ENCODE measurements at regions not wholly inside any gene's neighbourhood (a gene's known extent, or its start where the extent isn't known, plus 50 kb on each side); places are given as distances from the start of the nearest gene placed in this dataset.
"Not testable (repeated sequence)": the region's sequence is repeated elsewhere in the genome, so short reads cannot be mapped to it uniquely, and the experiment has no call there.

DNA sequence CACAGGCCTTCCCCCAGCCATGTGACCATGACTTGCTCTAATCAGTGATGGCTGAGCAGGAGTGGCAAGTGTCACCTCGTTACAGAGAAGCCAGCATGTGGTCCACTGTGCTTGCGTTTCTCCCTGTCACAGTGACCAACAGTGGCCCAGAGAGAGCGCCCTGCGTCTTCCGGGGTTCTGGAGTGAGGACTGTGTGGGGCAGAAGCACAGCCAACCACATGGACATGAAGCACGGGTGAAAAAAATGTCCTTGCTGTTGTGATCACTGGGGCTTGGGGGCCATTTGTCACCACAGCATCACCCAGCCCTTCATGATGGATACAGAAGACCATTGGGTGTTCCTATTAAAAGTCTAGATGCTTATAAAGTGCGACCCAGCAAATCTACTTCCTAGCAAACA lies 174.6 kb upstream of the C14orf180 start:
- DNase-seq, result no peak

DNA sequence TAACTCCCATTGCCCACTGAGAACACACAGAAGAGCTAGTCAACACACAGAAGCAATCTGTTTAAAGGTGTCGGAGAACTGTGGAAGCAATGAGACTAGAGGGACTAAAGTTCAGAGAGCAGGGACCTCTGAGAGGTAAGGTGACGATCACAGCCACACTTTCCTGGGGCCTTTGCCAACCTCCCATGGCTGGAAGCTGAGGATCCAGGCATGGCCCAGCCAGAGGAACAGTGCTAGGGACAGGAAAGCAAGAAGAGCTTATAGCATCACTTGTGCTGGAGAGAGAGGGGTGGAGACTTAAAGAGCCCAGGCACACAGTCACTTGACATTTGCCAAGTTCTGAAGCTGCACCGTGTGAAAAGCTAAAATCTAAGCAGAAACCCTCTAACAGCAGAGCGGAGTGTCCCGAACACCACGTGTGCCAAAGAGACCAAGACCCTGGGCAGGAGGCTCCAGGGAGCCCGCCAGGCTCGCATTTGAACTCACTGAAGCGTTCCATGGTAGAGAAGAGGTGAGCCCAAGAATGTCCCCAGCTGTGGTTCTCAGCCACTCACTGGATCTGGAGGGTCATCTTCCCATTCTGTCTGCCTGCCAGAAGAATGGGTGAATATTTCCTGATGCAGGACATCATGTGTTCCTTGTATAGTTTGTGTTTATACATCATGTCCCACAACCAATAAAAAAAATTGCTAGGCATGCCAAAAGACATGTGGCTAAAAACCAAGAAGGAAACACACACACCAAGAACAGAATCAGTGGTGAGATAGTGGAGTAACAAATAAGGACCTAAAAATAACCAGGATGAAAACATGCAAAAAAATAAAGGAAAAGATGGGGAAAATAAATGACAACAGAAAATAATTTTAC lies 174.0 kb upstream of the C14orf180 start:
- DNase-seq, result no peak

DNA sequence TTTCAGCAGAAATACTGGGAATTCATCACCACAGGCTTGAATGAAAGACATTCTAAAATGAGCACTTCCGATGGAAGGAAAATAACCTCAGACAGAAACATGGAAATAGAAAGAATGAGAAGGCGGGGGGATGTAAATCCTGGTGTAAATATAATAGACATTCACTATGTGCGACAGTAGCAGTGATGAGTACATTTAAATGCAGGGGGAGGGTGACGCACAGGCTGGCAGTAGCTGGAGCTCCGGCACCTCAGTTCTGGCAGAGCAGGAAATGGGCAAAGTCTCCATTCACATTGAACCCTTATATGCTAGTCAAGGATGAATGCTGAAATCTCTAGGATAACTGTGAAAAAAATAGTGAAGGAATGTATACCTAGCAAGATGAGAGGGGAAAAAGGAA lies 172.7 kb upstream of the C14orf180 start:
- DNase-seq, result no peak

DNA sequence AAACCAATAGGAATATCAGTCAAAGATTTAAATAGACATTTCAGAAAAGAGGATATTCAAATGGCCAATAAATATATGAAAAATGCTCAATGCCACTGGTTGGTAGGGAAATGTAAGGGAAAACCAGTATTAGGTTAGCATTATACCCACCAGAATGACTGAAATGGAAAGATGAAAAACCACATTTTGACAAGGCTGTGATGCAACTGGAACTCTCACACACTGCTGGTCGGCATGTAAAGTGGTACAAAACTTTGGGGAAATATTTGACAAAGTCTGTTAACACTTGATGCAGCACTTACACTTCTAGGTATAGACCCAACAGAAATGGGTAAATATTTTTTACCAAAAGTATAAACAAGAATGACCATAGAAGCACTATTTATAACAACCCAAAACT lies 163.2 kb upstream of the C14orf180 start:
- no peak for DNase-seq

DNA sequence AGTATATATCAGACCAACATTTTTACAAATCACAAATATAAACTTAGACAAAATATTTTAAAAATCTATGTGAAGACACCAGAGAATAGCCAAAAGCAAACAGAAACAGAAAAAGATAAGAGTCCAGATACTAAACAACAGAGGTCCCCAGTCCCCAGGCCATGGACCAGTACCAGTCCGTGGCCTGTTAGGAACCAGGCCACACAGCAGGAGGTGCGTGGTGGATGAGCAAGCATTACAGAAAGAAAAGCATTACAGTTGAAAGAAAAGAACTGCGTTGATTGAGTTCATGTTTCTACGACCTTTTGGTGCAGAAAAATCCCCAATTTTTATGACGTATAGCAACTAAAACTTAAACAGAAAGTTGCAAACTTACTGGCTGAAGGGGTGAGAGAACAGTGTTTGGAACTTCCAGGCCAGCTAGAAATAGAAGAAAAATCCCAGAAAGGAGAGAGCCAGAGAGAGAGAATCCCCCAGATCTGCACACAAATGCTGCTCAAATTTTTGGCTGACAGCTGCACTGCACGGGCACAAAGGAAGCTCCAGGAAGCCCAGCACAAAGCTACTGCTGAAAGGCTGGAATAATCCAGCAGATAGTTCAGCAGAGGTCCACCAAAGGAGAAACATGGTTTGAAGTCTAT lies 159.6 kb upstream of the C14orf180 start:
- no peak for DNase-seq

DNA sequence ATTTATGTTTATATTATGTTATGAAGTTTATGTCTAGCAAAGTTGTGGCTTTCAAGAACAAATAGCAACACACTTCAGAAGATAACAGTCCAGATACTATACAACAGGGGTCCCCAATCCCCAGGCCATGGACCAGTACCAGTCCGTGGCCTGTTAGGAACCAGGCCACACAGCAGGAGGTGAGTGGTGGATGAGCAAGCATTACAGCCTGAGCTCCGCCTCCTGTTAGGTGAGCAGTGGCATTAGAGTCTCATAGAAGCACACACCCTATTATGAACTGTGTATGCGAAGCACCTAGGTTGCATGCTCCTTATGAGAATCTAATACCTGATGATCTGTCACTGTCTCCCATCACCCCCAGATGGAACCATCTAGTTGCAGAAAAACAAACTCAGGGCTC lies 159.0 kb upstream of the C14orf180 start:
- DNase-seq, result not testable (repeated sequence)

DNA sequence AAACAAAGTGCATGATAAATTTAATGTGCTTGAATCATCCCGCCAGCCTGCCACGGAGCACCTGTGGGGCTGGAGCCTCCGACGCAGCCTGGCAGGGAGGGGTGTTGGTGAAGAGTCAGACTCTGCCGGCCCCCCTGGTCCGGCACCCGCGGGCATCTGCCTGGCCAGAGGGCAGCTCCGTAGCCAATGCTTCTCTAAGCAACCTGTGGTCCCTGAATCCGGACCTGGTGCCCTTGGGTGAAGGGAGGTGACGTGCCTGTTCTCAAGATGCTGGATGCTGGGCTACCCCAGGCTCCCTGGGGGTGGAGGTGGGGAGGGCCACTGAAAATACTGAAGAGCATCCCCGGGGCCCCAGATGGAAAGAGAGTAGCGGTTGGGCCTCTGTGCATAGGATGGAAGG lies 158.6 kb upstream of the C14orf180 start:
- DNase-seq, result no peak

DNA sequence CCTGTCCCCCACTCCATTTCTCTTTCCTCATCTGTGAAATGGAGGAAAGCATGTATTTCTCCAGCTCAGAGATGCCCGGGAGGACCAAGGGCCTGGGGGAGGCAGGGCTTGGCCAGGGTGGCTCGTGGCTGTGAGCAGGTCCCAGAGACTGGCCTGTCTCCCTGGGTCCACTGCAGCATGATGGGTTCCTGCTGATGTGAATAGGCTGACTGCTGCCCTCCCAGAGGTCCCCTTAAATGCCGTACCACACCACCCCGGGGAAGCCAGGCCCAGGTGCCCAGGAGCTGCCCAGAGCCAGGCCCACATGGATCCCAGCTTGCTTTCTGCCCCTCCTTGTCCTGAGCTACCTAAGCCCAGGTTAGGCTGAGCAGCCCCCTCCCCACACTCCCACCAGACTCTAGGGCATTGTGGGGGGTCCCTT lies 158.2 kb upstream of the C14orf180 start:
- no peak for DNase-seq

DNA sequence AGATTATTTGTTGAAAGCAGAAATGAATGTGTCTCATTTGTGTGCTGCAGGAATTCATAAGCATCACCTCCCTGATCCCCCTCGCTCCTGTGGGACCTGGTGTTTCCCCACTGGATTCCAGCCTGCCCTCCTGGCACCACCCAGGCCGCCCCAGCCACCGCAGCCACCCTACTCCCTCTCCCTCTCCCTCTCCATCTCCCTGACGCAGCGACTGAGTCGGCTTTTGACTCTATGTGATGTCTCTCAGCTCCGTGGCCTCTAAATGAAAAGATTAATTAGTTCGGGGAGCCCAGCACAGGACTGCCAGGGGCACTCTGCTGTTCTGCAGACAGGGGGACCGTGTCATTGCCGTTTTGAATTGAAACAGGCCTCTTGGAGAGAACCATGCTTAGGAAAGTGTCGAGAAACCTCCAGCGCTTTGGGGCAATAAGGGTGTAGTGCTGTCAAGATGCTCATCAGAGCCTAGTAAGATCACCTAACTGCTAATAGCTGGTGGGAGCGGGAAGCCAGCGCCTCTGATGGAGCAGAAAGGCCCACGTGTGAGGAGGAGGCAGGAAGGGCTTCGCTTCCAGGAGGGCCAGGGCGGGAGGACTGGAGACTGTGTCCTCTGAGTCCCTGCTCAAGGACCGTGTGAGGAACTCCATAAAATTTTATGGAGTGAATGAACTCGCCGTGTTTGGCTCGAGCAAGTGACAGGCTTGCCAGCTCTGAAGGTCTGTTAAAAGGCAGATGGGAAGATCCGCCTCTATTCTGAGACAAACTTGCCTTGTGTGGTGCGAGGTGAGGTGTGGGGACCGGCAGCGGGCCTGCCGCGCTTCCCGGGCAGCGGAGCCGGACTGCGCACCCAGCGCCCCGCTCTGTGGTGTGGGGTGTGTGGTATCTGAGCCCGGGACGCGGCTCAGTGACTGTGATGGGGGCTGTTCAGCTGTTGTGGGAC lies 157.4 kb upstream of the C14orf180 start:
- DNase-seq, result no peak

DNA sequence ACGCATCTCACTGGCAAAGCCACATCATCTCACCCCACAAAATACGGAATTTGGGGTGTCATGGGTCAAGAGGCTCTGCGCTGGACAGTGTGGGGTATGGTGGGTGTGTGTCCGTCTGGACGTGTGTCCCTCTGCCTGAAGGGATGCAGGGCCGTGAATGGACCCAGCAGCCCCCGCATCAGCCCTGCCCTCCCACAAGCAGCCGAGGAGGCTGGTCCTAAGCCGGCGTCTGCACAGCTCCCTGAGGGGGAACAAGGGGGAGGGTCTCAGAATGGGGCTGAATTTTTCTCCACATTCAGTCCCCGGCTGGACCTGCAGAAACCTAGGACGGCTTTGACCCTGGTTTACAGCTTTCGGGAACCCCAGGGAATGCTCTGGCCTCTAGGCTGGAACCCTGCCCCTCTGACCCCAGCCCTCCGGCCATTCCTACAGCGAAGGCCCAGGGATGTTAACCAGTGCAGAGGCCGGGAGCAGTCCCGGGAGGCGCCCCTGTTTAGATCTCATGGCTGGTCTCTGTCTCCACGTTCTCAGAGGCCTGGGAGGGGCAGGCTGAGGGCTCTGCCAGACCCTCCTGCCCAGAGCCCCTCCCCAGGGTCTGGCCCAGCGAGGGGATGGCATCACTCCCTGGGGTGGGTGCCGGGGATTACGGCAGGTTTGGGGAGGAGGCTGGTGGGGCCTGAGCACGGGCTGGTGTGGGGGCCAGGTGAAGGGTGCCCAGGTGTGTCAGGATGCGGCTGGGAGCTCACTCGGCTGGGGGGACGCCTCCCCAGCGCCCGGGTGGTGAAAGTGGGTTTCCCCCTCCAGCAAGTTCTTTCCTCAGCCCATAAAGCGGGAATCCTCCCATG lies 156.5 kb upstream of the C14orf180 start:
- no peak for DNase-seq

DNA sequence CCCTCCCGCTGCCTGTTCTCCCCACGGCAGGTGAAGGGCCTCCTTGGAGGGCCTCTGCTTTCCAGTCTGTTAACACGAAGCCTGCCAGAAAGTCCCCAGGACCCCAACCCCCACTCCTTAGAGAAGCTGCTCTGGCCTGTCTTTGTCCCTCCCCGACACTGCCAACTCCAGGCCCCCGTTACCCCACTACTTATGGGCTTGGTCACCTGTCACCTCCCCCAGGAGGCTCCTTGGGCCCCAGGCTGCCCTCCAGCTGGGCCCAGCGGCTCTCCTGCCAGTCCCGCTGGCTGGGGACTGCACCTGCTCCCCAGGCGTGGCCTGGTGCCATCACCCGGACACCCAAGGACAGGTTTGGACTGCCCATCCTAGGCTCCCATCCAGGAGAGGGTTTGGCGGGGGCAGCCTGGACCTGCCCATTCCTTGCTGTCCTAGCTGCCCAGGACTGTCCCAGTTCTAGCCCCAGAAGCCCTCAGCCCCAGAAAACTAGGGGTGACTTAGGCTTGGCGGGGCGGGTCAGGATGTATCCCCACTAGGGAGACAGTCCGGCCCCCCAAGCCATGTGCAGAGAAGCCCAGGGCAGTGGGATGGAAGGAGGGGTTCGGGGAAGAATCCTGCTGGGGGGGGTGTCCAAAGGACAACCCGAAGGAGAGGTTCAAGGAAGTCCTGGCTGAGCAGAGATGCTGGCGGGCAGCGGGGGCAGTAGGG lies 155.7 kb upstream of the C14orf180 start:
- no peak for DNase-seq

DNA sequence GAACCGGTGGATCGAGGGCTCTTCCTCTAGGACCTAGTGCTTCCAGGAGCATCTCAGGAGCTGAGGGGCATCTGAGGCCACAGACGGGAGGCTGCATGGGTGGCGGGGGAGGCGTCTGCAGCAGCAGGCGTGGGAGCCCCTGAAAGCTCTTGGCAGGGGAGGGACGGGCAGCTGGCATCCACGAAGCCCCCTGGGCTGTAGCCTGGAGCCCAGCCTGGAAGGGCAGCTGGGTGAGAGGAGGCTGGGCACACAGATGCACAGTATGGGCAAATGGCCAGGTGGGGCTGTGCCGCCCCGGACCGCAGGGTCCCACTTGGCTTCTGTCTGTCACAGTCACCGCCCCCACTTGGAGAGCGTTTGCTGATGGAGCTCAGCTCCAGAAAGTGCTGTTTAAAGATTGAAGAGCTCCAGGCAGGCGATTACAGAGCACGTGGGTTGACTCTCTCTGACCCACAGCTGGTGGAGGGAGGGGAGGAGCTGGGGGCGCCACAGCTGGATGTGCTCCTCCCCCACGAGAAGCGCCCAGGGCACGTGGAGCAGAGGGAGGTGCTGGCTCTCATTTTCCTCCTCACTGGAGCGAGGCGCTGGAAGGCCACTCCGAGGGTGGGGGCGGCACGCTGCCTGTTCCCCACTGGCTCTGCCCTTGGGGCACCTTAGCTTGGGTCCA lies 155.0 kb upstream of the C14orf180 start:
- DNase-seq, result peak; percentile 50

DNA sequence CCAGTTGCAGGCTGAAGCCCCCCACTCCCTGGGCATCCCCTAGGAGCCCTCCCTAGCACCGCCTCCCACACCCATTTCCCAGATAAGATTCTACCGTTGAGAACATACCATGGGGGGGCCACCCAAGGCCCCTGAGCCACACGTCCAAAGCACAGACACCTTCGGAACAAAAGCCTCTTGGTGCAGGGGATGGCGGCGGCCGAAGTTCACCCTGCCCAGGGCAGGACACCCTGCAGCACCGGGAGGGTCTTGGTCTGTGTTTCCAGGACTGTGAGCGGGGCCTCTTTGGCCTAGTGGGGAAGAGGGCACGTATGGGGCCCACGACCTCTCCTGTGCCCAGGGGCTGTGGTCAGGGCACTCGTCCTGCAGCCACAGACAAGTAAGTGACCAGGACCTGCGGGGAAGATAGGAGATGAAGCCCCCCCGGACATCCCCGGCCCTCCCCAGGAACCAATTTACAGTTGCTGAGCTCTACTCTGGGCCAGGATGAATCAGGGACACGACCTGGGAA lies 154.3 kb upstream of the C14orf180 start:
- no peak for DNase-seq

DNA sequence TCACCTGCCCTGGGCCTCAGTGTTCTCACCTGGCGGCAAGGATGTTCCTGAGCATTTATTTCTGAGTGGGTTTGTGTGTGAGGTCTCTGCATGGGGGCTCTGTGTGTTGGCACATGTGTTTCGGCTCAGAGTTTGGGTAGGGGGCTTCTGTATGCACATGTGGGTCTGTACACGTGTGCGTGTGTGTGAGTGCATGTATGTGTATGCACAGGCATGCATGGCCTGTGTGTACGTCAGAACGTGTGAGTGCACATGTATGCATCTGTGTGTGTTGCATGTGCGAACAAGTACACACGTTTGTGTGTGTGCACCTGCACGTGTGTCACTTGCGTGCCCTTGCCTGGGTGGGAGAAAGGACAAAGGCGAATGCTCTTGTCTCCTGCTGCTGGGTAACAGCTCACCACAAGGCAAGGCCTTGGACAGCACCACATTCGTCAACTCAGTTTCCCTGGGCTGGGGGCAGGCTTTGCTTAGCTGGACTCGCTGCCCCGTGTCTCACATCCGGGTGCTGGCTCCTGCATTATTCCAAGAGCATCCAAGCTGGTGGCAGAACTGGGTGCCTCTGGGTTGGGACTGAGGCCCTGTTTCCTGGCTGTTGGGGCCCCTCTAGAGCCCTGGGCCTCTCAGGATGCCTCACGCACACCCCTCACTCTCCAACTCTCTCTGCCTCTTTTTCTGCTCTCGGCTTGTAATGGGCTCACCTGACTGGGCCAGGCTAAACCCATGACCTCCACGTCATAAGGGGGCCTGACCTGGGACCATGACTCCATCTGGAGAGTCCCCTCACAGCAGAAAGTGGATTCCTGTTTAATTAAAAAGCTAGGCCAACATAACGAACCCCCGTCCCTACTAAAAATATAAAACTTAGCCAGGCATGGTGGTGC lies 153.6 kb upstream of the C14orf180 start:
- DNase-seq, result no peak

DNA sequence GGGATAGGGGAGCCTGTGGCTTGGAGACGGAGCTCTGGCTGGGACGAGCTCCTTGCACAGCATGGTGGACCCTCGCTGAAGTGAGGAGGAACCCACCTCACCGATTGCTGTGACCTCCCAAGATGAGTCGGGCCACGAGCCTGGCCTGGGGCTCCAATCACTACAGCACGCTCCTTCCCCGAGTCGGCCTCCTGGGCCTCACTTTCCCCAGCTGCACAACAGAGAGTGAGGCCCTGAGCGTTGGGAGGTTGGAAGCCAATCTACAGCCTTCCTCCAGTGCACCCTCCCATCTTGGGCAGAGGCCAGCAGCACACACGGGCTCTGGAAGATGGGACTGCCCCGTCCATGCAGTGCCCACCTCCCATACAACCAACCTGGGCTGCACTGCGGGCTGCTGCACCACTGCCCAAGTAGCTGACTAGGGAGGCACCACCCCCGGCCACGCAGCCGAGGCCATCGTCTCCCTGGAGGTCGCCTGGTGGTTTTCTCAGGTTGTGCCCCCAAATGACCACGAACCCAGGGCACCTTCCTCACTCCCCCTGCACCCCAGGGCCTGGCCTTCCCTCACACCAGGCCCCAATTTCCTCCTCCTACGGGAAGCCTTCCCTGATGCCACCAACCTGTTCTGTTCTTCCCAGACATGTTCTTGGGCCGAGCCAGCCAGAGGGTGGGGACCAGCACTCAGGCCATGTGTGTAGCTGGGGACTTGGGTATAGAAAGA lies 152.3 kb upstream of the C14orf180 start:
- DNase-seq, result no peak

DNA sequence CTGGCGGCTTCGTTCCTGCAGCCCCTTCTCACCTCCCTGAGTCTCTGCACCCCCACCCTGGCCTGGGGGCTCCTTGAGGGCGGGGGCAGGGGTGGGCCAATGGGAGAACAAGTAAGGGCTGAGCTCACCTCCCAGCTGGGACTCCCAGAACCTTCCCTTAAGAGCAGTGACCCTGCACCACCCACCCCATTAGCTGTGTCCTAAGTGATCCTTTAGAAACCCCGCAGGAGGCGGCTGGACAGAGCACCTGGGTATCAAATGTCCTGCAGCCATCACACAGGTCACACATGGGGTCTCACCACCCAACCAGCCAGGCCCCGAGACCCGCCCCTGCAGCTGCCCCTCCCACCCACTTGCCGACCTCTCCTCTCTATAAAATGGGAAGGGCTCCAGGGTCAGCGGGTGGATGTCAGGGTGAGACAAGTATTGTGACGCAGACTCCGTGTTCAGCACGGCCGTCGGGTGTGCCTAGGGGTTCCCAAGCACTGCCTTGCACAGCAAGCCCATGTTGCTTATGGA lies 151.2 kb upstream of the C14orf180 start:
- DNase-seq, result no peak

DNA sequence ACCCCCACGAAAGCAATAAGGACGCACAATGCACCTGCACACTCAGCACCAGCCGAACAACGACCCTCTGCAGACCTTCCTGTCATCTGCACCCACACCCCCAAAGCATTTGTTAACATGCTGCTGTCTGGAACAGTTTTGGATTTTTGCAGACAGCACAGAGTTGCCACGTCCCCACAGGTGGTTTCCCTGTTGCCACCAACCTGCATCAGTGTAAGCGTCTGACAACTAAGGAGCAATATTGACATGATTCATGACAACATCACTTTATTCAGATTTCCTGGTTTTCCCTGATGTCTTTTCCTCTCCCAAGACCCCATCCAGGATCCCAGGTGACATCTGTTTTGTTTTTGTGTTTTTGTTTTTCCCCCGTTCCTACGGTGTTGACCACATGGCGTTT lies 150.7 kb upstream of the C14orf180 start:
- DNase-seq, result no peak

DNA sequence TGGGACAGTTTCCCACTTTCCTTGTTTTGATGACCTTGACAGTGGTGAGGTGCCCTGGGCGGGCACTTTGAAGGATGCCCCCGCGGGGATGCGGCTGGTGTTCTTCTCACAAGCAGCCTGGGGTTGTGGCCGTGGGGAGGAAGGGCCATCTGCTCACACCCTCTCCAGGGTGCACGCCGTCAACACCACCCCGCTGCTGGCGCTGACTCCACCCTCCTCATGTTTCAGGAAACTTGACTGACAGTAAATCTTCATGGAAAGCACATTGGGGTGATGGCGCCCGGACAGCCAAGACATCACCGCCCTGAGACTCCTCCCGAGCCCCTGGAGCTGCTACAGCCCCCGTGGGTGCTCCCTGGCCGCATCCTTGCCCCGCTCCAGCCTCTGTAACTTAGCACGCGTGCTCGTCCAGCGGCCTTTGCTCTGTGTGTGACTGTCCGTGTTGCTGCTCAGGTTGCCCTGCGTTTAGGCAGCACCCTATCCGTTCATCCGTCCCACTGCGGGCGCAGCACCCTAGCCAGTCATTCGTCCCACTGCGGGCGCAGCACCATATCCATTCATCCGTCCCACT lies 150.2 kb upstream of the C14orf180 start:
- DNase-seq, result no peak

All from hematopoietic multipotent progenitor cell treated with erythropoietin and hydrocortisone succinate and interleukin-3 and kit ligand, for 4 days (in vitro differentiated cells).